ENCODE measurements at regions not wholly inside any gene's neighbourhood (a gene's known extent, or its start where the extent isn't known, plus 50 kb on each side); places are given as distances from the start of the nearest gene placed in this dataset.

DNA sequence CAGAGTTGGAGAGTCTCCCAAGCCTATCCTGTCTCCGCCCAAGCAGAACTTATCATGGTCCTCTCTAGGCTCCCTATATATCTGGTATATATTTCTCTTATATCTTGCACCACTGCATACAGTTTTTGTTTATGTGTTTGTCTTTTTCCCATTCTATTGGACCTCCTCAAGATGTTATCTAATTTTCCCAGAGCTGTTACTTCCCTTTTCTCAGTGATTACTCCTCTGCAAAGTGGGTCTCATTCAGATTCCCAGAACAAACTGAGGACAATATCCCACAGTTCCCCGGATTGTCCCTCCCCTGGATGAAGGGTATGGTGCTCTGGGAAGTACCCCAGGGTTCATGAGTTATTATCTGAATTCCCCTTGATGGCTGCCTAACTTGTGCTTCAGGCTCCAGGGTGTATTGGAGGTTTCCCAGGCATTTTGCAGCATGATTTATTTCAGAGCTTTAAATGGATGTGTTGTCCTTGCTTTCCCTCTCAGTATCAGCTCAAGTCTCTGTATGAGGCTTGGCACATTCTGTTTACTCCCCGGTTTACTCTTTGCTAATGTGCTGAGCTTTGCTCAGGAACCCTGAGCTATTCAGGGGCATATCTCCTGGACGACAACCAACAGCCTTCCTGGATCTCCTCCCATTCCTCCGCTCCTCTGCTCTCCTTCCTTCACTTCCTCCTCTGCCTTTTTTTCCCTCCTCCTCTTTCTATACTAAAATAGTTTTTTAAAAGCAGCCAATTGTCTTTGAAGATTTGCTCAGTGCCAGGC is 329.3 kb downstream of the SPRY2 start:
- H3K27me3 ChIP-seq (ENCODE audit: control insufficient read depth in 1 of 2, insufficient read depth in 2 of 2, low read length in 2 of 2): no peaks in the 10 kb centered on the region
- no peak overlapping the region for H3K4me3 ChIP-seq (ENCODE audit: low read length)
- H3K9me3 Mint-ChIP-seq: no peaks in the 10 kb centered on the region
- H3K36me3 ChIP-seq (ENCODE audit: insufficient read depth, low read length): no peaks in the 10 kb centered on the region
- no peaks in the 10 kb centered on the region for H3K4me1 Mint-ChIP-seq (ENCODE audit: low read depth)
- H3K9me3 ChIP-seq (ENCODE audit: control insufficient read depth in 1 of 2, insufficient read depth in 1 of 2, low read length in 2 of 2): no peaks in the 10 kb centered on the region
- intact Hi-C loops (cut with DNase I, micrococcal nuclease): no loop called here
- POLR2A ChIA-PET: no interaction called here
- ATAC-seq (ENCODE audit: poor library complexity) (no peak), DNase-seq (no peak)
- CTCF ChIA-PET: no interaction called here
- H3K27me3 Mint-ChIP-seq: no peaks in the 10 kb centered on the region
- H3K36me3 Mint-ChIP-seq (ENCODE audit: low read depth): no peaks in the 10 kb centered on the region
- TF ChIP-seq CTCF (IDR thresholded peaks at IDR 0.05): no peak
- no peaks in the 10 kb centered on the region for H3K4me1 ChIP-seq (ENCODE audit: insufficient read depth, low read length)
- no peak overlapping the region for H3K27ac Mint-ChIP-seq
- H3K4me3 Mint-ChIP-seq: no peak overlapping the region
- no peak overlapping the region for H3K27ac ChIP-seq (ENCODE audit: low read depth in 1 of 2, low read length in 2 of 2)

GRCh38 chr13:80010846-80011245 is 330.1 kb downstream of the SPRY2 start:
- CTCF ChIA-PET: no interaction called here
- TF ChIP-seq CTCF (IDR thresholded peaks at IDR 0.05): no peak
- Histone ChIP-seq H3K4me1 (ENCODE audit: insufficient read depth, low read length) (no peaks in the 10 kb centered on the region), H3K27ac (ENCODE audit: low read depth in 1 of 2, low read length in 2 of 2) (no peak overlapping the region), H3K4me3 (ENCODE audit: low read length) (no peak overlapping the region), H3K36me3 (ENCODE audit: insufficient read depth, low read length) (no peaks in the 10 kb centered on the region), H3K27me3 (ENCODE audit: control insufficient read depth in 1 of 2, insufficient read depth in 2 of 2, low read length in 2 of 2) (no peaks in the 10 kb centered on the region), H3K9me3 (ENCODE audit: control insufficient read depth in 1 of 2, insufficient read depth in 1 of 2, low read length in 2 of 2) (no peaks in the 10 kb centered on the region)
- Mint-ChIP-seq H3K4me1 (ENCODE audit: low read depth) (no peaks in the 10 kb centered on the region), H3K27me3 (no peaks in the 10 kb centered on the region), H3K27ac (no peak overlapping the region), H3K9me3 (no peaks in the 10 kb centered on the region), H3K36me3 (ENCODE audit: low read depth) (no peaks in the 10 kb centered on the region), H3K4me3 (no peak overlapping the region)
- DNase-seq: no peak
- ATAC-seq (ENCODE audit: poor library complexity): no peak
- POLR2A ChIA-PET: no interaction called here
- intact Hi-C loops (cut with DNase I, micrococcal nuclease): no loop called here

DNA sequence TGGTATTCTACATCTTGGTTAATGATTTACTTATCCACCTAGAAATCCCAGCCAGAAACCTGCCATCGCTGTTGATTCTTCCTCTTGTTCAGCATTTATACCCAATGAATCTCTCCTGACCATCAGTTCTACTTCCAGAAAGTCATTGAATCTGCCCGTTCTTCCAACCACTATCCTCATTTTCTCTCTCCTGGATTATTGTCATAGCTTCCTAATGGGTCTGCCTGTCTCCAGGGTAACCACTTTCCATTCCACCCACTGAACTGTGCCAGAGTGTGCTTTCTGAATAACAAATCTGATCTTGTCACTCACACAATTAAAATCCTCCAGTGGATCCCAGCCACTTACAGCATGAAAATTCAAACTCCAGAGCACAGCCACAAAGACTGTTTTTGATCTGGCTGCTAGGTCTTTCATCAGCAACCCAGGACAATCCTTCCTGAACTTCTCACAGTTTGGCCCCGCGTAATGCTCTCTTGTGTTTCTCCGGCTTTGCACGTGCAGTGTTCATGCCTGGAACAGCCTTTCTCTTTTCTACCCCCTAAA is 330.6 kb downstream of the SPRY2 start:
- POLR2A ChIA-PET: no interaction called here
- H3K27ac Mint-ChIP-seq: no peak overlapping the region
- intact Hi-C loops (cut with DNase I, micrococcal nuclease): no loop called here
- Histone ChIP-seq H3K27me3 (ENCODE audit: control insufficient read depth in 1 of 2, insufficient read depth in 2 of 2, low read length in 2 of 2) (no peaks in the 10 kb centered on the region), H3K9me3 (ENCODE audit: control insufficient read depth in 1 of 2, insufficient read depth in 1 of 2, low read length in 2 of 2) (no peaks in the 10 kb centered on the region), H3K4me1 (ENCODE audit: insufficient read depth, low read length) (no peaks in the 10 kb centered on the region), H3K36me3 (ENCODE audit: insufficient read depth, low read length) (no peaks in the 10 kb centered on the region), H3K27ac (ENCODE audit: low read depth in 1 of 2, low read length in 2 of 2) (no peak overlapping the region), H3K4me3 (ENCODE audit: low read length) (no peak overlapping the region)
- ATAC-seq (ENCODE audit: poor library complexity): no peak
- TF ChIP-seq CTCF (IDR thresholded peaks at IDR 0.05): no peak
- no peak for DNase-seq
- CTCF ChIA-PET: no interaction called here
- no peaks in the 10 kb centered on the region for H3K27me3 Mint-ChIP-seq
- H3K9me3 Mint-ChIP-seq: no peaks in the 10 kb centered on the region
- H3K4me3 Mint-ChIP-seq: no peak overlapping the region
- no peaks in the 10 kb centered on the region for H3K36me3 Mint-ChIP-seq (ENCODE audit: low read depth)
- no peaks in the 10 kb centered on the region for H3K4me1 Mint-ChIP-seq (ENCODE audit: low read depth)

All from CD4-positive, alpha-beta T cell (primary cell).